HG02870 (cell line): ENCODE measurements at regions not wholly inside any gene's neighbourhood (a gene's known extent, or its start where the extent isn't known, plus 50 kb on each side); places are given as distances from the start of the nearest gene placed in this dataset.
A peak's percentile ranks its signal among the peaks of the same experiment; 100 is the strongest.
"Not testable (repeated sequence)": the region's sequence is repeated elsewhere in the genome, so short reads cannot be mapped to it uniquely, and the experiment has no call there.

Experiments
- ATAC-seq: cut with Tn5 transposase; IDR thresholded peaks from one replicate; pipeline ENCODE4 v1.9.1; 2021; ENCODE audit warnings: mild to moderate bottlenecking, moderate library complexity; ENCODE audit not compliant: unreplicated experiment

DNA sequence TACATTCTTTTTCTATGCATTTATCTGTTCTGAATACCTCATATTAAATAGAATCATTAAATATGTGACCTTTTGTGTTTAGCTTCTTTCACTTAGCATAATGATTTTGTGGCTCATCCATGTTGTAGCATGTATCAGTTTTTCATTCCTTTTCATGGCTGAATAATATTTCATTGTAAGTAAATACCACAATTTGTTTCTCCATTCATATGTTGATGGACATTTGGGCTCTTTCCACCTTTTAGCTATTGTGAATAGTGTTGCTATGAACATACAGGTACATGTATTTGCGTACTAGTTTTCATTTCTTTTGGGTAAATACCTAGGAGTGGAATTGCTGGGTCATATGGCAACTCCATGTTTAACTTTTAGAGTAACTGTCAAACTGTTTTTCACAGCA, 85.1 kb downstream of the GNL3L start:
- ATAC-seq: no peak

DNA sequence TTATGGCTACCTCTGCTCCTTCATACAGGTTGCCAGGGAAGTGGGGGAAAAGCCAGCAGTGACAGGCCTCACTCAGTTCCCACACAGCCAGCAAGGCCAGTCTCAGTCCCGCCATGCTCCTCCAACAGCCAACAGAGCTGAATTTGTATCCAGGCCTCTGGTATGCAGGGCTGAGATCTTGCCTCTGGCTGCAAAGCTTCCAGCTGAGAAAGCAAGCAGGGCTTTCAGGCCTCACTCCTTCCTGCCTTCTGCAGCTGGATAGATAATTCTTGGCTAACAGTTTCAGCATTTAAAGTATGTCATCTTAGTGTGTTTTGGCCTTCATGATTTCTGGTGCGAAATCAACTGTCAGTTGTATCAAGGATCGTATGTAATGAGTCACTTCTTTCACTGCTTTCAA, 103.6 kb downstream of the GNL3L start:
- ATAC-seq: no peak

DNA sequence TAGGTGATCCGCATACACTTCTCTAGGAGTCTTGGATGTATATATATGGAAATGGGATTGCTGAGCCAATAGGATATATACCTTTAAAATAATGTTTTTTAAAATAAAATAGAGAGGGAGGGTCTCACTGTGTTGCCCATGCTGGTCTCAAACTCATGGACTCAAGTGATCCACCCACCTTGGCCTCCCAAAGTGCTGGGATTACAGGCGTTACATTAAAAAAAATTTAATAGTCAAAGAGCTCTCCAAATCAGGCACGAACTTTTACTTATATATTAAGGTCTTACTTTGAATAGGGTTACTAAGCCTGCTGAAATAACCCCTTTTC, 109.0 kb downstream of the GNL3L start:
- no peak for ATAC-seq

- peak; percentile 91 for ATAC-seq
These were observed 109.5 kb downstream of the GNL3L start for GRCh38 chrX:54639346-54640102.

GRCh38 chrX:54640103-54640690, 110.2 kb downstream of the GNL3L start:
- no peak for ATAC-seq

DNA sequence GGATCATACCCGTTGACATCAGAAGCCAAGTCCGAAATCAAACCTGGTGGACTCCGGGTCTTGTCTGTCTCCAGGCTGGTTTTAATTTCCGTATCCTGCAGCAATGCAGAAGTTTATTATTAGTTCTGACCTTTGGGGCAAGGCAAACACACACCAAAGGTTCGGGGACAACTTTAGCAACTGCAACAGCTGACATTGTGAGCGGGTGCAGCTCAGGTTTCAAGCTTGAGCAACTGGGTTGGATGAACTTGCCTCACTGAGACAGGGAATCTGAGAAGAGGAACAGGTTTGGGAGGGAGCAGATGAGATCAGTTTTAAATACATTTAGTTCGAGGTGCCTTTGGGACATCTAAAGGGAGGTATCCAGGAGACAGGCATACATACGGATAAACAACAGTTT, 110.7 kb downstream of the GNL3L start:
- no peak for ATAC-seq

GRCh38 chrX:54641530-54641929, 111.5 kb downstream of the GNL3L start:
- ATAC-seq: no peak

- ATAC-seq: not testable (repeated sequence)
These were observed 117.6 kb downstream of the GNL3L start for GRCh38 chrX:54647607-54648006.

DNA sequence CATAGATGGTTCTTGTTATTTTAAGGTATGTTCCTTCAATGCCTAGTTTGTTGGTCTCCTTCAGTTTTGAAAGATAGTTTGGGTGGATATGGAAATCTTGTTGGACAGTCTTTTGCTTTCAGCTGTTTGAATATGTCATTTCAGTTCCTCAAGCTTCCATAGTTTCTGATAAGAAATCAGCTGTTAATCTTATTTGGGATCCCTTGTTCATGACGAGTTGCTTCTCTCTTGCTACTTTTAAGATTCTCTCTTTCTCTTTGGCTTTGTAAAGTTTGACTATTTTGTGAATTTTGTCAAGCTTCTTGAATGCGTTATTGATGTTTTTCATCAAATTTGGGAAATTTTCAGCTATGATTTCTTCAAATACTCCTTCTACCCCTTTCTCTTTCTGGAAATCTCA, 129.5 kb downstream of the GNL3L start:
- no peak for ATAC-seq

DNA sequence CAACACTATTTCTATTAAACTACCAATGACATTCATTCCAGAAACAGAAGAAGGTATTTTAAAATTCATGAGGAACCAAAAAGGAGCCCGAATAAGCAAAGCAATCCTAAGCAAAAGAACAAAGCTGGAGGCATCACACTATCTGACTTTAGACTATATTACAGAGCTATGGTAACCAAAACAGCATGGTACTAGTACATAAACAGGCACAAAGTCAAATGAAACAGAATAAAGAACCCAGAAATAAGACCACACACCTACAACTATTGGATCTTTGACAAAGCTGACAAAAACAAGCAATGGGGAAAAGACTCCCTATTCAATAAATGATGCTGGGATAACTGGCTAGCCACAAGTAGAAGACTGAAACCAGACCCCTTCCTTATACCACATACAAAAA, 122.3 kb downstream of the ITIH6 start:
- ATAC-seq: no peak

- ATAC-seq: no peak
These were observed 102.8 kb downstream of the ITIH6 start for GRCh38 chrX:54695231-54695630.

DNA sequence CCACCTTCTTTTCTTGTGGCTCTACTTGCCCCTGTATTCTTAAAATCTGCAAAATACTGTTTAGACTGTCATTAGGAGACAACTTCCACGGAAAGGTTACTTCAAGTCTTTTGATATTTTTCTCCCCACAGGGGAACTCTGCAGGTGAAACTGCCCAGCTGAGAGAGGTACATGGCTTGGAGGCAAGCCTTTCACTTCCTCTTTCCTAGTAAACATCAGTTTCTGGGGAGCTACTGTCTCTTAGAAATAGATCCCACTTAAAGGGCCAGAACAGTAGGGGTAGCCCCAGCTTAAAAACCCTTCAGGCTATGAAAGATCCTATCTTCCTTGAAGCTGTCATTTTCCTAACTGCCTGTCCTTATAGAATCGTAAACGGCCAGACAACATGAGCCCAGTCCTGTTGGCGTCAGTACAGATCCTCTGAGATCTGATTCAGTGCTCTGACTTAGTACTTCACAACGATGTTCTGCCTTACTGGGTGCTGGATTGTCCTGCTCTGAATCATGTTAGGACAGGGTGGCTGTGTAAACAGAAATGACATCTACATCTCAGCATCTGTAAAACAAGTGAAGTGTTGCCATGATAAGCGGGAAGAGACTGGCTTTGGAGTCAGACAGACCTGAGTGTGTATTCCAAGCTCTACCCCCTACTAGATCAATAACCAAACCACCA, 102.1 kb downstream of the ITIH6 start:
- ATAC-seq: peak; percentile 100
